ENCODE measurements at regions not wholly inside any gene's neighbourhood (a gene's known extent, or its start where the extent isn't known, plus 50 kb on each side); places are given as distances from the start of the nearest gene placed in this dataset.

DNA sequence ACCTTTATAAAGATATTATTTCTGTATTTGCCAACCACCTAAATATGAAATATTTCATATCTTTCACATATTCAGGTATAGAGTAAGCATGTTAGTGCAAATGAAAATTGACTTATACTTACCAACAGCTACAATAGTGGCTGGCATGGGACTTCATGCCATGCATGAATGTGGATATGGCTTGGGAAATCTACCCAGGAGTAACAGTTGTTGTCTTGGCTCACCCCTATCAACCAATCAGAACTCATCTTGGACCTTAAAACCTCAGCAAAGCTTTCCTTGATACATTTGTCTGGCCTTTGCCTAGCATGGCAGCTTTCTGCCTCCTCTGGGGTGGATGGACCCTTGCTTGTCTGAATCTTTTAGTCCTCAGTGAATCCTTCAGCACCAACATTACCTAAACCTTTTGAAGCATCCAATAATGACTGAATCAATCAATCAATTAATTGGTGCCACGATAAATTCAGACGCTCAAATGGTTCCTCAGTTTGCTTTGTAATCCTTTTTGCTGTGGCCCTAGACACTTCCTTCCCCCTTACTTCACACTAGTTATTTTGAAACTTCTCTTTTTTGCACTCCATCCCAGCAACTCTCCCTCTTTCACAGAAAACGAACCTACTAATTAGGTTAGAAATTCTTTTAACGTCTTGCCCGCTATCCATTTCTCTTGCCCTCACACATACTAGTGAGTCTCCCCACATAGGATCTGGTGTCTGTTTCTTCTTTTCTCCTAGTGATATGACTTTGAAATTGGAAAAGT lies 132.3 kb upstream of the ZNF608 start:
- WGBS (ENCODE audit: missing lambda C conversion rate) = 81% methylated on average over 5 of the region's 5 CpGs
- TF ChIP-seq EHF (CRISPR knock-in tag; IDR thresholded peaks at IDR 0.05) (no peak), HOXB13 (CRISPR knock-in tag; IDR thresholded peaks at IDR 0.05; ENCODE audit: low read depth) (no peak), MAFK (IDR thresholded peaks at IDR 0.05; ENCODE audit: partially characterized antibody) (no peak), TP53 (CRISPR knock-in tag; IDR thresholded peaks at IDR 0.05) (no peak), ZFP36 (IDR thresholded peaks at IDR 0.05; ENCODE audit: borderline replicate concordance, partially characterized antibody) (no peak), CBX8 (IDR thresholded peaks at IDR 0.05) (no peak), HEYL (CRISPR knock-in tag; IDR thresholded peaks at IDR 0.05) (no peak), HDAC2 (IDR thresholded peaks at IDR 0.05) (no peak)
- TF ChIP-seq, protein P1, sequence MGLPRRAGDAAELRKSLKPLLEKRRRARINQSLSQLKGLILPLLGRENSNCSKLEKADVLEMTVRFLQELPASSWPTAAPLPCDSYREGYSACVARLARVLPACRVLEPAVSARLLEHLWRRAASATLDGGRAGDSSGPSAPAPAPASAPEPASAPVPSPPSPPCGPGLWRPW (IDR thresholded peaks at IDR 0.05) = no peak
- ChIA-PET CTCF (interaction anchor here (0.6 kb wide), 2 partner anchors 50 to 146 kb away, joined by 3 read pairs; no protein-coding TSS in a partner anchor), POLR2A (no interaction called here)
- H3K4me1 ChIP-seq = no peaks in the 10 kb centered on the region
- H3K27ac ChIP-seq = no peak overlapping the region
- ATAC-seq (no peak), DNase-seq (ENCODE audit: low read depth in 1 of 2, low spot score in 1 of 2) (no peak), FAIRE-seq (no peak)
- H3K9me3 ChIP-seq = no peaks in the 10 kb centered on the region
- H3K4me3 ChIP-seq = no peak overlapping the region
- no peak overlapping the region for H3K4me2 ChIP-seq

DNA sequence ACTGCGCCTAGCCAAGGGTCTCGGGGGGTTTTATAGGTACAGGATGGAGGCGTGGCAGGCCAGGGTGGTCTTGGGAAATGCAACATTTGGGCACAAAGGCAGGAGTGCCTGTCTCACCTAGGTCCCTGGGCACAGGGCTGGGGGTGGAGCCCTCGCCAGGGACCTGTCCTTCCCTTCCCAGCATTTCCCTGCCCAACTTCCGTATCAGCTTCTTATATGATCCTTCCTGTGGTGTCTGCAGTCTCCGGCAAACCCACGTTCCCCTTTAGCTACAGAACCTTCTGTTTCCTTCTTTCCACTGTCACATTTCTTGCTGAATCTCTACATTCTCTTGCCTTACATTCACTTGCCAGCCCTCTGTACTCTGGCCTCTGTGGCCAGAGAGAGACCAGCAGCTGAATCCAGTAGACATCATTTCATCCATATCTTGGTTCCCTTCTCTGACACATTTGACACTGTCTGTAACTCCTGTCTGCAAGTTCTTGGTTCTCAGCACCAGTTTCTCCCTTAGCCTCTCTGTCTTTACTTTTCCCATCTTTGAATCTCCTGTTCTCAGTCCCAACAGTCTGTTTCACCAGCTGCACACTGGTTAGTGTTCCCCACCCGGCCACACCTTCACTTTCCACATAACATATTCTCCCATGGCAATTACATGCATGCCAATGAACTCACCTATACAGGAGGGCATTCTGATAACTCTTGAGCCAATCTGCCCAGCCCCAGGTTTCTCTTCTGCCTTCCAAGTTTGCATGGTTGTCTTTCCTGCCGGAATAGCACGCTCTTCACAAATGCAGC lies 134.7 kb upstream of the ZNF608 start:
- no peak overlapping the region for H3K27ac ChIP-seq
- CTCF ChIA-PET = no interaction called here

DNA sequence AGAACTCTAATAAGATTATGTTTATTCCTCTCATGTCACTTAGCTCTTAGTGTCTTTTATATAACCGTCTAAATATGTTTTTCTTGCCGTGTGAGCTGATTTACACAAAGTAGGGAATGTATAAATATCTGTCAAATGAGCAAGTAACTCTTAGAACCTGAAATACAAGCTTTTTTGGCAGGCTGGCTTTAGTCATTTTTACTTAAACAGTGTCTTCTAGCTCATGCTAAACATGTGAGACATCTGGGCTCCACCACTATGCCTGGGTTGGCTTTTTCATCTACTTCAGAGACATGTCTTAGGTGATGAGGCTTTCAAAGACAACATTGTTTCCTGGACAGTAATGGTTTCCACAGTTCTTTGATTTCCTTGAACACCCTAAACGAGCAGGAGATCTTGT lies 137.2 kb upstream of the ZNF608 start:
- ChIA-PET POLR2A (no interaction called here), CTCF (interaction anchor here (1.7 kb wide), 1 partner anchor 23 kb away, joined by 4 read pairs; no protein-coding TSS in a partner anchor)
- DNase-seq (ENCODE audit: low read depth in 1 of 2, low spot score in 1 of 2) (no peak), FAIRE-seq (no peak), ATAC-seq (no peak)
- TF ChIP-seq NPAS2 (CRISPR knock-in tag; IDR thresholded peaks at IDR 0.05; ENCODE audit: borderline replicate concordance) (no peak), CHD2 (IDR thresholded peaks at IDR 0.05; ENCODE audit: low read length, partially characterized antibody) (no peak), HOXB5 (CRISPR knock-in tag; IDR thresholded peaks at IDR 0.05) (no peak), POLR2AphosphoS2 (conservative IDR thresholded peaks at IDR 0.05; ENCODE audit: low read length) (no peak), NFE2L2 (conservative IDR thresholded peaks at IDR 0.05; ENCODE audit: low read length) (no peak), SMC3 (IDR thresholded peaks at IDR 0.05) (no peak), ZSCAN20 (CRISPR knock-in tag; IDR thresholded peaks at IDR 0.05) (no peak), KDM5A (IDR thresholded peaks at IDR 0.05) (no peak), GATA3 (IDR thresholded peaks at IDR 0.05; ENCODE audit: borderline replicate concordance) (no peak), ZNF302 (CRISPR knock-in tag; IDR thresholded peaks at IDR 0.05) (no peak), CHD4 (IDR thresholded peaks at IDR 0.05; ENCODE audit: borderline replicate concordance) (no peak), SREBF2 (IDR thresholded peaks at IDR 0.05) (no peak), FOSB (CRISPR knock-in tag; IDR thresholded peaks at IDR 0.05) (no peak)
- TF ChIP-seq, protein P2, sequence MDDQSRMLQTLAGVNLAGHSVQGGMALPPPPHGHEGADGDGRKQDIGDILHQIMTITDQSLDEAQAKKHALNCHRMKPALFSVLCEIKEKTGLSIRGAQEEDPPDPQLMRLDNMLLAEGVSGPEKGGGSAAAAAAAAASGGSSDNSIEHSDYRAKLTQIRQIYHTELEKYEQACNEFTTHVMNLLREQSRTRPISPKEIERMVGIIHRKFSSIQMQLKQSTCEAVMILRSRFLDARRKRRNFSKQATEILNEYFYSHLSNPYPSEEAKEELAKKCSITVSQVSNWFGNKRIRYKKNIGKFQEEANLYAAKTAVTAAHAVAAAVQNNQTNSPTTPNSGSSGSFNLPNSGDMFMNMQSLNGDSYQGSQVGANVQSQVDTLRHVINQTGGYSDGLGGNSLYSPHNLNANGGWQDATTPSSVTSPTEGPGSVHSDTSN (IDR thresholded peaks at IDR 0.05) = no peak
- TF ChIP-seq, protein P3, sequence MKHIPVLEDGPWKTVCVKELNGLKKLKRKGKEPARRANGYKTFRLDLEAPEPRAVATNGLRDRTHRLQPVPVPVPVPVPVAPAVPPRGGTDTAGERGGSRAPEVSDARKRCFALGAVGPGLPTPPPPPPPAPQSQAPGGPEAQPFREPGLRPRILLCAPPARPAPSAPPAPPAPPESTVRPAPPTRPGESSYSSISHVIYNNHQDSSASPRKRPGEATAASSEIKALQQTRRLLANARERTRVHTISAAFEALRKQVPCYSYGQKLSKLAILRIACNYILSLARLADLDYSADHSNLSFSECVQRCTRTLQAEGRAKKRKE (CRISPR knock-in tag; IDR thresholded peaks at IDR 0.05; ENCODE audit: low read depth) = no peak
- Histone ChIP-seq H3K4me1 (peaks cover 15% of the 10 kb centered on the region), H3K4me3 (no peak overlapping the region), H3K9me3 (peaks cover 3% of the 10 kb centered on the region; the same call in 1 of the 3 replicates), H3K27ac (no peak overlapping the region), H3K4me2 (no peak overlapping the region)
- 54% methylated on average over 3 of the region's 3 CpGs for WGBS (ENCODE audit: missing lambda C conversion rate)

More for the DNA sequence above, 134.7 kb upstream of the ZNF608 start:
- 70% methylated on average over 10 of the region's 10 CpGs for WGBS (ENCODE audit: missing lambda C conversion rate)
- POLR2A ChIA-PET = no interaction called here
- ATAC-seq = no peak
- H3K9me3 ChIP-seq = peaks cover 3% of the 10 kb centered on the region; the same call in 1 of the 3 replicates
- no peak for FAIRE-seq
- TF ChIP-seq ZNF302 (CRISPR knock-in tag; IDR thresholded peaks at IDR 0.05) = no peak
- TF ChIP-seq GATA3 (IDR thresholded peaks at IDR 0.05; ENCODE audit: borderline replicate concordance) = no peak
- TF ChIP-seq CEBPB (IDR thresholded peaks at IDR 0.05) = no peak
- no peak for TF ChIP-seq CHD4 (IDR thresholded peaks at IDR 0.05; ENCODE audit: borderline replicate concordance)
- TF ChIP-seq EP300 (IDR thresholded peaks at IDR 0.05) = no peak
- TF ChIP-seq KDM5A (IDR thresholded peaks at IDR 0.05) = no peak
- TF ChIP-seq FOXS1 (CRISPR knock-in tag; IDR thresholded peaks at IDR 0.05) = no peak
- TF ChIP-seq, protein P4, sequence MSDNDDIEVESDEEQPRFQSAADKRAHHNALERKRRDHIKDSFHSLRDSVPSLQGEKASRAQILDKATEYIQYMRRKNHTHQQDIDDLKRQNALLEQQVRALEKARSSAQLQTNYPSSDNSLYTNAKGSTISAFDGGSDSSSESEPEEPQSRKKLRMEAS (IDR thresholded peaks at IDR 0.05) = no peak
- TF ChIP-seq KDM1A (IDR thresholded peaks at IDR 0.05; ENCODE audit: low read depth) = no peak
- TF ChIP-seq NFE2L2 (conservative IDR thresholded peaks at IDR 0.05; ENCODE audit: low read length) = no peak
- TF ChIP-seq BHLHE40 (IDR thresholded peaks at IDR 0.05; ENCODE audit: low read depth, low read length) = no peak
- DNase-seq (ENCODE audit: low read depth in 1 of 2, low spot score in 1 of 2) = no peak
- H3K4me3 ChIP-seq = no peak overlapping the region
- no peaks in the 10 kb centered on the region for H3K4me1 ChIP-seq
- no peak overlapping the region for H3K4me2 ChIP-seq
